ENCODE measurements at regions not wholly inside any gene's neighbourhood (a gene's known extent, or its start where the extent isn't known, plus 50 kb on each side); places are given as distances from the start of the nearest gene placed in this dataset.
"Not testable (repeated sequence)": the region's sequence is repeated elsewhere in the genome, so short reads cannot be mapped to it uniquely, and the experiment has no call there.

- not testable (repeated sequence) for DNase-seq (ENCODE audit: low read depth)
Measured at GRCh38 chr16:86889054-86889366, 310.7 kb downstream of the FOXL1 start.

GRCh38 chr16:86889974-86890373 lies 311.6 kb downstream of the FOXL1 start:
- DNase-seq (ENCODE audit: low read depth), result no peak

GRCh38 chr16:86891121-86891520 lies 312.8 kb downstream of the FOXL1 start:
- no peak for DNase-seq (ENCODE audit: low read depth)

- DNase-seq (ENCODE audit: low read depth), result no peak
Measured at GRCh38 chr16:86891631-86892030, 313.3 kb downstream of the FOXL1 start.

- no peak for DNase-seq (ENCODE audit: low read depth)
Measured at GRCh38 chr16:86892509-86892908, 314.2 kb downstream of the FOXL1 start.

- no peak for DNase-seq (ENCODE audit: low read depth)
Measured at GRCh38 chr16:86893506-86893905, 315.2 kb downstream of the FOXL1 start.

GRCh38 chr16:86894029-86894567 lies 315.7 kb downstream of the FOXL1 start:
- DNase-seq (ENCODE audit: low read depth), result no peak

GRCh38 chr16:86894925-86895324 lies 316.6 kb downstream of the FOXL1 start:
- DNase-seq (ENCODE audit: low read depth), result no peak

- DNase-seq (ENCODE audit: low read depth), result no peak
Measured at GRCh38 chr16:86895606-86896005, 317.3 kb downstream of the FOXL1 start.

- no peak for DNase-seq (ENCODE audit: low read depth)
Measured at GRCh38 chr16:86896976-86897375, 318.6 kb downstream of the FOXL1 start.

GRCh38 chr16:86897486-86897885 lies 319.1 kb downstream of the FOXL1 start:
- no peak for DNase-seq (ENCODE audit: low read depth)

GRCh38 chr16:86898386-86898785 lies 320.0 kb downstream of the FOXL1 start:
- no peak for DNase-seq (ENCODE audit: low read depth)

GRCh38 chr16:86899151-86899550 lies 320.8 kb downstream of the FOXL1 start:
- DNase-seq (ENCODE audit: low read depth), result no peak

GRCh38 chr16:86899757-86900156 lies 321.4 kb downstream of the FOXL1 start:
- DNase-seq (ENCODE audit: low read depth), result peak; percentile 54

GRCh38 chr16:86901483-86901882 lies 323.1 kb downstream of the FOXL1 start:
- DNase-seq (ENCODE audit: low read depth), result peak; percentile 48

GRCh38 chr16:86902656-86903001 lies 324.3 kb downstream of the FOXL1 start:
- DNase-seq (ENCODE audit: low read depth), result no peak

GRCh38 chr16:86903068-86903467 lies 324.7 kb downstream of the FOXL1 start:
- DNase-seq (ENCODE audit: low read depth), result no peak

- DNase-seq (ENCODE audit: low read depth), result no peak
Measured at GRCh38 chr16:86905302-86905701, 327.0 kb downstream of the FOXL1 start.

GRCh38 chr16:86906623-86907022 lies 328.3 kb downstream of the FOXL1 start:
- DNase-seq (ENCODE audit: low read depth), result no peak

GRCh38 chr16:86909359-86910160 lies 331.2 kb downstream of the FOXL1 start:
- no peak for DNase-seq (ENCODE audit: low read depth)

GRCh38 chr16:86910161-86910769 lies 331.9 kb downstream of the FOXL1 start:
- no peak for DNase-seq (ENCODE audit: low read depth)

GRCh38 chr16:86911437-86911958 lies 333.1 kb downstream of the FOXL1 start:
- no peak for DNase-seq (ENCODE audit: low read depth)

- DNase-seq (ENCODE audit: low read depth), result no peak
Measured at GRCh38 chr16:86913886-86914285, 335.5 kb downstream of the FOXL1 start.

All from ELR (cell line).